PC-9 (cell line): ENCODE measurements at regions not wholly inside any gene's neighbourhood (a gene's known extent, or its start where the extent isn't known, plus 50 kb on each side); places are given as distances from the start of the nearest gene placed in this dataset.

Experiments
- BruUV-seq: library from RNA; stranded (reverse); fragments of 400-500 nt; replicated peaks from 2 replicates; lab custom pipeline; 2021; lab: Mats Ljungman, UMichigan
- CTCF ChIA-PET: fragments of 300-600 bp; sonication (Branson Sonifier 250); formaldehyde crosslinking; loops from one replicate; lab custom pipeline; 2022; ENCODE audit warnings: antibody characterized with exemption; lab: Charles Lee
- POLR2A ChIA-PET: fragments of 300-600 bp; sonication (Branson Sonifier 250); formaldehyde crosslinking; loops from one replicate; lab custom pipeline; 2022; ENCODE audit warnings: antibody characterized with exemption; ENCODE audit not compliant: unreplicated experiment; lab: Charles Lee
- DNase-seq, 2 experiments: peaks; one replicate each; pipeline versions ENCODE4 v3.0.0 to v3.0.0-alpha.2; 2015 to 2022; ENCODE audit warnings: mixed read lengths in 1 of 2
- H2AFZ ChIP-seq: fragments of 200-600 bp; sonication (generic); 2 replicates; pipeline ENCODE4 v1.8.1; 2017; ENCODE audit warnings: antibody characterized with exemption
- H3F3A ChIP-seq: fragments of 200-600 bp; sonication (generic); 2 replicates; pipeline ENCODE4 v1.8.1; 2017; ENCODE audit warnings: antibody characterized with exemption, mild to moderate bottlenecking, low read depth; ENCODE audit not compliant: insufficient read depth
- H3K27ac ChIP-seq: fragments of 200-600 bp; sonication (generic); 2 replicates; pipeline ENCODE4 v1.6.1; 2016; ENCODE audit warnings: mixed run types
- H3K27me3 ChIP-seq: fragments of 200-600 bp; sonication (generic); 2 replicates; pipeline ENCODE4 v1.6.1; 2016; ENCODE audit warnings: low read depth, mixed run types; ENCODE audit not compliant: insufficient read depth
- H3K36me3 ChIP-seq: fragments of 200-600 bp; sonication (generic); 2 replicates; pipeline ENCODE4 v1.6.1; 2016; ENCODE audit warnings: low read depth, mixed run types
- H3K4me1 ChIP-seq: fragments of 200-600 bp; sonication (generic); replicated peaks from 2 replicates; pipeline ENCODE4 v1.6.1; 2016; ENCODE audit warnings: mixed run types; ENCODE audit not compliant: insufficient read depth
- H3K4me2 ChIP-seq: fragments of 200-600 bp; sonication (generic); 2 replicates; pipeline ENCODE4 v1.6.1; 2017; ENCODE audit warnings: mixed run types
- H3K4me3 ChIP-seq: fragments of 200-600 bp; sonication (generic); 2 replicates; pipeline ENCODE4 v1.6.1; 2016; ENCODE audit warnings: mixed run types
- H3K79me2 ChIP-seq: fragments of 200-600 bp; sonication (generic); 2 replicates; pipeline ENCODE4 v1.6.1; 2017; ENCODE audit warnings: low read depth, mixed run types
- H3K9me2 ChIP-seq: fragments of 200-600 bp; sonication (generic); 2 replicates; pipeline ENCODE4 v1.8.1; 2017; ENCODE audit warnings: mild to moderate bottlenecking; ENCODE audit not compliant: insufficient read depth
- H3K9me3 ChIP-seq: fragments of 200-600 bp; sonication (generic); 2 replicates; pipeline ENCODE4 v1.8.1; 2016; ENCODE audit warnings: low read depth; ENCODE audit not compliant: insufficient read depth
- H4K20me1 ChIP-seq: fragments of 200-600 bp; sonication (generic); 2 replicates; pipeline ENCODE4 v1.8.1; 2017; ENCODE audit not compliant: insufficient read depth
- EZH2 ChIP-seq: fragments of 200-600 bp; sonication (generic); IDR thresholded peaks from 2 replicates; pipeline ENCODE4 v1.8.0; 2017; ENCODE audit warnings: antibody characterized with exemption, low read depth
- intact Hi-C: fragments of 100-400 bp; cut with micrococcal nuclease; formaldehyde crosslinking; loops from one replicate; pipeline ENCODE4 v1.10.0; 2022; ENCODE audit not compliant: unreplicated experiment
- TF ChIP-seq, protein P1 (sequence below): fragments of 200-600 bp; sonication (generic); conservative IDR thresholded peaks from 2 replicates; pipeline ENCODE4 v1.6.1; 2017; ENCODE audit warnings: mixed run types, antibody characterized with exemption, mild to moderate bottlenecking, moderate library complexity

DNA sequence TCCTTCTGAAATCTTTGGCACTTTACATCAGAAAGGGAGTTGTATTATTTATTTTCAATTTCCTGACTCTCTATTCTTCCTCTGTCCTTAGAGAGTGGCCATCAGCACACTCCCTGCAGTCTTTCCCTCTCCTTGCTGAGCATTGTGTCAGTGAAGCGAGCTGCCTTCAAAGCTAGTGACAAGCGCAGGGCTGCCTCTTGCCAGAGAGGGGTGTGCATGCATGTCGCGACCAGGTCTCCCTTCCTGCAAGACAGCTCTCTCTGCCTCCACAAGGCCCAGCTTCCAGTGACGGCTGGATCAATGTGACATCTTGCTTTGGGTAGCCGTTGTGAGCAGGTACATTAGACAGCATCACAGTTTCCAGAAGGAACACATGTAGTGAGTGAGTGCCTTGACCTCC, 810.9 kb upstream of the TENM3 start:
- intact Hi-C loops: no loop called here
- POLR2A ChIA-PET: no interaction called here
- TF ChIP-seq, protein P1, sequence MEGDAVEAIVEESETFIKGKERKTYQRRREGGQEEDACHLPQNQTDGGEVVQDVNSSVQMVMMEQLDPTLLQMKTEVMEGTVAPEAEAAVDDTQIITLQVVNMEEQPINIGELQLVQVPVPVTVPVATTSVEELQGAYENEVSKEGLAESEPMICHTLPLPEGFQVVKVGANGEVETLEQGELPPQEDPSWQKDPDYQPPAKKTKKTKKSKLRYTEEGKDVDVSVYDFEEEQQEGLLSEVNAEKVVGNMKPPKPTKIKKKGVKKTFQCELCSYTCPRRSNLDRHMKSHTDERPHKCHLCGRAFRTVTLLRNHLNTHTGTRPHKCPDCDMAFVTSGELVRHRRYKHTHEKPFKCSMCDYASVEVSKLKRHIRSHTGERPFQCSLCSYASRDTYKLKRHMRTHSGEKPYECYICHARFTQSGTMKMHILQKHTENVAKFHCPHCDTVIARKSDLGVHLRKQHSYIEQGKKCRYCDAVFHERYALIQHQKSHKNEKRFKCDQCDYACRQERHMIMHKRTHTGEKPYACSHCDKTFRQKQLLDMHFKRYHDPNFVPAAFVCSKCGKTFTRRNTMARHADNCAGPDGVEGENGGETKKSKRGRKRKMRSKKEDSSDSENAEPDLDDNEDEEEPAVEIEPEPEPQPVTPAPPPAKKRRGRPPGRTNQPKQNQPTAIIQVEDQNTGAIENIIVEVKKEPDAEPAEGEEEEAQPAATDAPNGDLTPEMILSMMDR: no peak
- no peak for TF ChIP-seq EZH2

DNA sequence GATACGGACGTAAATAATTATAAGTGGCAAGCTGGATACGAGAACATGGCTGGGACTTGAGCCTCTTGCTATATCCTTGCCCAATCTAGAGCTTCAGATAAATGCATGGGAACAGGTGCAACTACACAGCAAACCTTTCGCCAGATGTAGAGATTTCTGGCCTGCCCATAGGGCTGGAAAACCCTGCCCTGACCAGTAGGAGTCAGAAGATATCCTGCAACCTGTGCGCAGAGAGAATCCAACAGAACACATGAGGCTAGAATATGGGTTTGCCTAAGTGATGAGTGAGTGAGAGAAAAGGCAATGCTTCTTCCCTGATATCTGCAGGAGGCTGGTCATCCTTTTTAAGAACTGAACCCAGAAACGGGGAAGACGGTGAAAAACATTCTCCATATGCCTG, 805.3 kb upstream of the TENM3 start:
- no peaks in the 10 kb centered on the region for H3K36me3 ChIP-seq
- H3K79me2 ChIP-seq: no peaks in the 10 kb centered on the region
- DNase-seq: no peak
- POLR2A ChIA-PET: no interaction called here
- H2AFZ ChIP-seq: no peak overlapping the region
- H3K27ac ChIP-seq: no peak overlapping the region
- H3K27me3 ChIP-seq: no peaks in the 10 kb centered on the region
- no peak for TF ChIP-seq EZH2
- TF ChIP-seq, protein P1: no peak
- H3K9me2 ChIP-seq: no peaks in the 10 kb centered on the region
- H3K9me3 ChIP-seq: no peaks in the 10 kb centered on the region
- CTCF ChIA-PET: no interaction called here
- H4K20me1 ChIP-seq: no peaks in the 10 kb centered on the region
- no peak overlapping the region for H3K4me3 ChIP-seq
- intact Hi-C loops: no loop called here
- H3K4me1 ChIP-seq: no peaks in the 10 kb centered on the region
- no peaks in the 10 kb centered on the region for H3F3A ChIP-seq
- no peak overlapping the region for H3K4me2 ChIP-seq
- no TSS peak for BruUV-seq

More for the DNA sequence above, 810.9 kb upstream of the TENM3 start:
- H3K9me2 ChIP-seq: no peaks in the 10 kb centered on the region
- no peak overlapping the region for H2AFZ ChIP-seq
- no peak overlapping the region for H3K4me3 ChIP-seq
- H3K27ac ChIP-seq: no peak overlapping the region
- no peak for DNase-seq
- no peaks in the 10 kb centered on the region for H3K9me3 ChIP-seq
- CTCF ChIA-PET: no interaction called here
- BruUV-seq: no TSS peak
- no peaks in the 10 kb centered on the region for H3K36me3 ChIP-seq
- no peaks in the 10 kb centered on the region for H4K20me1 ChIP-seq
- no peaks in the 10 kb centered on the region for H3K79me2 ChIP-seq
- no peaks in the 10 kb centered on the region for H3F3A ChIP-seq
- no peak overlapping the region for H3K4me2 ChIP-seq
- no peaks in the 10 kb centered on the region for H3K4me1 ChIP-seq
- no peaks in the 10 kb centered on the region for H3K27me3 ChIP-seq

DNA sequence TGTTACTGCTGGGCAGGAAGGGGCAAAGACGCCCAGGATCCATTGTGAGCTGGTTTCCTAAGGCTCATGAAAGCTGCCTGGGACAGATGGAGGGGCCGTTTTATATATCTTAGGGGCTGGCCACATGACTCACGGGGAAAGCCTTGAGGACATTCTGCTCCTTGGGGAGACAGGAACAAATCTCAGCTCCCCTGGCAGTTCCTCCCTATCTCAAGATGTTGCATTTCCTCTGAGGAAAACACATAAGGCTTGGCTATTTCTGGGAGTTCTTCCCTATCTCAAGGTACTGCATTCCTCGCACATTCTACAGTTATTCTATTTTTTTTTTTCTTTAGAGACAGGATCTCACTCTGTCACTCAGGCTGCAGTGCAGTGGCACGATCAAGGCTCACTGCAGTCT, 804.6 kb upstream of the TENM3 start:
- H3K79me2 ChIP-seq: no peaks in the 10 kb centered on the region
- no peak for DNase-seq
- H3K4me1 ChIP-seq: no peaks in the 10 kb centered on the region
- no peaks in the 10 kb centered on the region for H4K20me1 ChIP-seq
- intact Hi-C loops: no loop called here
- no peak overlapping the region for H2AFZ ChIP-seq
- POLR2A ChIA-PET: no interaction called here
- no peak overlapping the region for H3K27ac ChIP-seq
- TF ChIP-seq, protein P1: no peak
- no peak for TF ChIP-seq EZH2
- H3K27me3 ChIP-seq: no peaks in the 10 kb centered on the region
- H3K4me3 ChIP-seq: no peak overlapping the region
- no TSS peak for BruUV-seq
- H3K9me2 ChIP-seq: no peaks in the 10 kb centered on the region
- H3K36me3 ChIP-seq: no peaks in the 10 kb centered on the region
- no peaks in the 10 kb centered on the region for H3F3A ChIP-seq
- H3K4me2 ChIP-seq: no peak overlapping the region
- CTCF ChIA-PET: no interaction called here
- H3K9me3 ChIP-seq: no peaks in the 10 kb centered on the region
